GM21529 (cell line): ENCODE measurements at regions not wholly inside any gene's neighbourhood (a gene's known extent, or its start where the extent isn't known, plus 50 kb on each side); places are given as distances from the start of the nearest gene placed in this dataset.

Experiments
- ATAC-seq: cut with Tn5 transposase; IDR thresholded peaks from one replicate; pipeline ENCODE4 v1.9.1; 2021; ENCODE audit not compliant: unreplicated experiment

DNA sequence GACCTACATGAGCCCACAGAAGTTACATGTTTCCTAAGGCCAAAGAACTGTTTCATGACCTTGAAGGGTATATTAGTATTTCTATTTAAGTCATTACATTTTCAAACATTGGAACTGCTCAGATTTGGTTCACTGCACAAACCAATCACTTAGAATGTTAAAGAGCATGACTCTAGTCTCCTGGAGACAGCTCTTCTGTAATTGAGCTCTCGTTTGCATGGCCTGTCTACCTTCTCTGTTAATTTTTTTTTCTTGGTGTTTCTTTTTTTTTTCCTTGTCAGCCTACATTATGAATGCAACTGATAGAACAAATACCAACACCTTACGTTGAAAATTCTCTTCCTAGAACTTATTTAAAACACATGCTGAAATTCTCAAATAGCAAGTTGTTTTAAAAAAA, 860.2 kb upstream of the MAP3K7 start:
- ATAC-seq = peak; percentile 40

DNA sequence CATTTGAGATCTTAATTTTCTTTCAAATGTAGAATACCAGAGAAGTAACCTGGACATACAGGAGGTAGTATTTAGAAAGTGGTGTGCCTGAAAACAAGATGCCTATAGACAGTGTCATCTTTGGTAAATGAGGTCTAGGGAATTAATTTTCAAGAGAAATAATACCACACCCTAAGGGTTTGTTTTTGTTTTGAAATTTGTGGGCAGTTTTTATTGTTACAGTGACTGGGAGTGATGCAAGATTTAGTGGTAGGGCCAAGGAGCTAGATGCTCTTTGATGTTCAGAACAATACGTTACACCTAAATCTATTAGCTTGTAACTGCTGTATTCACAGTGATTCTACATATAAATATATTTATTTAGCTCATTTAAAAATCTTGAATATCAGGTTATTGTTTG, 856.5 kb upstream of the MAP3K7 start:
- no peak for ATAC-seq

DNA sequence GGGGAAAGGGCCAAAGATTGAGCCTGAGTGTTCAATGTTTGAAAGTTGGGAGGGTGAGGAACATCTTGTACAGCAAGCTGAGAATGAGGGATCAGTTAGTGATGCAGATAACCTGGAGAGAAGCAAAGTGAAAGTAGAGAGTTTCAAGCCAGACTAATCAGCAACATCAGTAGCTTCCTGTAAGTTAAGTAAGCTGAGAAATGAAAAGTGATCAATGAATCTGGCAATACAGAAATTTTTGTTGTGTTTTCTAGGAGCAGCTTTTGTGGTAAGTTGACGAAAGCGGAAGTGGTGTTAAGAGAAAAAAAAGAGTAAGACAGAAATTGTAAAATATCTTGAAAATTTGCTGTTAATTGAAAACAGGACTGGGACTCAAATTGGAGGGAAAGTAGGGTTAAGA, 855.5 kb upstream of the MAP3K7 start:
- no peak for ATAC-seq

DNA sequence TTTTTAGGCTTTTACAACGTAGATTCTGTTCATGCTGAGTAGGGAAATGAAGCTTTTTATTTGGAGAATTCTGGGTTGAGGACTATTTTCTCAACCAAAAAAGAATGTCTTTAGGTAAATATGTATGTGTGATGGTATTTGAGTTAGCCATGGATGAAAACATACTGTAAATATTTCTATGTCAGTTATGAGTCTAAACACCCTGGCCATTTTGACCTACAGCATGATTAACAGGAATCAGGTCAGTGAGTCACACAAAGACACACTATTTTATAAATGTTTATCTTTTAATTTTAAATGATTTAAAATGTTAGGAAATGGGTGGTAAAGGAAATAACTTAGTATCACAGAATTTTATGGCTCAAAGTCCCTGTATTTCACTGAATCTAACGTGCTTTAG, 851.7 kb upstream of the MAP3K7 start:
- ATAC-seq = no peak

DNA sequence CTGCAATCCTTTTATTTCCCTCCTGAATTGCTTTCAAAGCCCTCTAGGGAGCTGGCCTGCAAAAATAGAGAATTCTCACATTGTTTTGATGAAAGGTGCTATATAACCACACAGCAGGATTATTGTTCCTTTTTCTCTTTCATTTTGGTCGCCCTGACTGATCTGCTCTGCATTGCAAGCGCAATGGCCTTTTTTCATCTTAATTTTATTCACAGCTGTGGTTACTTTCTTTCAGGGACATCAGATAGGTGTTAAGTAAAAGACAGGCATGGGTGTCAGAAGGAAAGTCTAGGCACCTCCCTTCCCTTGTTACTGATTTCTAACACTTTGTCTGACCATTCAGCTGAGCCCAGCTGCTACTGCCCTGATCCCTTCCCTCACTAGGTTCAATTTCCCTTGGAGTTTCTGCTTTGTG, 850.5 kb upstream of the MAP3K7 start:
- ATAC-seq = no peak

DNA sequence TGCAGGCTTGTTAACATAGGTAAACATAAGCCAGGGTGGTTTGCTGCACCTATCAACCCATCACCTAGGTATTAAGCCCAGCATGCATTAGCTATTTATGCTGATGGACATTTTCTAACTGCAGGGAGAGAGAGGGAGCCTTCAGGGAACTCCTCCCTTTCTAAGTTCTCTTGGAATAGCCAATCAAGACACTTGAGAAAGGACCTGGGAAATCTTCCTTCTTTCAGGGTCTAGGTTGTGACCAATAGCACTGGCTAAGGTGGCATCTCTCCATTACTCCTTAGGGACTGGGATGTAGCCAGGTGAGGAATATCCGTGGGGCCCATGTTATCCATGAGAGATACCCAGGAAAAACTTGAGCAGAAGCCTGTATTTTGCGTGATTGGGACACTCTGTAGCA, 849.6 kb upstream of the MAP3K7 start:
- ATAC-seq = no peak

DNA sequence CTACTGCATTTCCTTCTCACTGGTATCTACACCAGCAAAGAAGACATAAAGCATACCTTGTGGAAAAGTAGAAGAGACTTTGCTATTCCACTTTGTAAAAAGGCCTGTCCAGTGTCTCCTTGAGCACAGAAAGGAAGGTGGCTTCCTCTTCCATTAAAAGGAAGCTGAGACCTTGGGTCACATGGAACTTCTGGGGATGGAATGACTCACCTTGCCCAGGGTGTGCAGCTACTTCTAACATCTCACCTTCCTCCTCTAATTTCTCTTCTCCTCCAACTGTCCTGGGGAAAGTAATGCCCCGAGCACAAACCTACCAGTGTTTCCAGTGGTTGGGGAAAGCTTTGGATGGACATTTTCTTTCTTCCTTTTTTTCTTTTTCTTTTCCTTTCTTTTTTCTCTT, 848.8 kb upstream of the MAP3K7 start:
- ATAC-seq = no peak

DNA sequence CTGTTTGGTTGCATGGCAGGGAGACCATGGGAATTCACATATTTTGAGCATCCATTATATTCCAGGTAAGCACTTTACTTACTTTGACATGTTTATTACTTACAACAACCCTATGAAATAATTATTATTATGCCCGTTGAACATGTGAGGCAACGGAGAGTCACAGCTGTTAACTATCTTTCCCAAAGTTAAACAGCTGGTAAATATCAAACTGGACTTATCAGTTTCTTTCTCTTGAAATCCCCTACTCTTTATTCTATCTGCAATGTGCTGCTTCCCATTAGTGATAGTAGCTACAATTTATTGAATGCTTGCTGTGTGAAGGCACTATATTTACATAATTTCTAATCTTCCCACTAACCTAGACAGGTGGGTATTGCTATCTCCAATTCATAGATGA, 847.7 kb upstream of the MAP3K7 start:
- ATAC-seq = no peak

DNA sequence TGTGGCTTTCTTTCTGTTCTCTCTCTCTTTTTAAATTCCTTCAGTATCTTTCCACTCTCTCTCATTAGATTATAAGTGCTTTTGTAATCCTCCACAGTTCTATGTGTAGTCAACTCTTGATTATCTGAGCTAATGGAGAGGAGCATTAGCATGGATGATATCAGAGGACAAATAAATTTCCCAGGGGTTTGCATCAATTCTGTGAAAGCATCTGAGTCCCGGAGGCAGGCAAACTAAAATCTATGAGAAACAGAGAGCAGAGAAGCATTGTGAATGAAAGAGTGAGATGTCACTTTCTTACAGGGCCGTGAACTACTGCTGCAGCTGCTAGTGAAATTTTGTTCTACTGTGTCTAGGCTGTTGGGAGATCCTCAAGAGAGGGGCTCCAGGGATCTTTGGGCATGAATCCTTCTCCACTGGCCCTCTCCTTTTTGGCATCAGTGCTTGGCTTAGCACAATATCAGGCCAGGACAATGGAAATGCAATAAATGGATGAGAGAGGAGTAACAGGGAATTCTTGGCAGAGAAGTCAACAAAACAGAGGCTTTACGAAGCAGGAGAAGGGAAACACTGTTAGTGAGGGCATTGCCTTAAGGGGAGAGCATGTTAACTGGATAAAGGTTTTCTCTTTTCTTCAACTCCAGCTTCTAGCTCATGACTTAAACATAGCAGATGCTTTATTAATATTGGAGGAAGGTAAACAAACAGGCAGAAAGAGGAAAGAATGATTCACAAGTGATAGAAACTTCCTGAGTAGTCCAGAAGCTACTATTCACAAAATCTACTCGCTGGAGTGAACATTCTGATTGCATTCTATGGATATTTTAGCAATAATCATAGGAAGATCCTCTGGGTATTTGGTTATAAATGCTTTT, 847.0 kb upstream of the MAP3K7 start:
- no peak for ATAC-seq

DNA sequence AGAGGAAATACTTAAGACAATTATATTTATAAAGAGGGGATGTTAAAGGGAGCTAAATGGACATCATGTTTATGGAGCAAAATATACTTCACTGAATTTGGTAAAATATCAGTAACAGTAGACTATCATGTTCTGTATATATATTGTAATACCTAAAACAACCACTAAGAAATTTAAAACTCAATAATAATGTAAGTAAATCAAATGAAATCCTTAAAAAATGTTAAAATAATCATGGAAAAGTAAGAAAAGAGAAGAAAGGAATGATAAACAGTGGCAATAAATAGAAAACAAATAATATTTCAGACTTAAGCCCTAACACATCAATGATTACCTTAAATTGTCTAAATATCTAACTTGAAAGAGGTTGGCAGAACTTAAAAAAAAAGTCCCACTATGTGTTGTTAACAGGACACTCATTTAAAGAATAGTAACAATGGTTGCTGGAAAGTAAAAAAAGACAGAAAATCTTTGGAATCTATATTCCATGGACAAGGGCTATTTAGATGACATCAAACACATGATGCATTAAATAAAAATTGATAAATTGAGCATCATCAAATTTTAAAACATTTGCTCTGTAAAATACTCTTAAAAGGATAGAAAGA, 842.2 kb upstream of the MAP3K7 start:
- ATAC-seq = no peak

DNA sequence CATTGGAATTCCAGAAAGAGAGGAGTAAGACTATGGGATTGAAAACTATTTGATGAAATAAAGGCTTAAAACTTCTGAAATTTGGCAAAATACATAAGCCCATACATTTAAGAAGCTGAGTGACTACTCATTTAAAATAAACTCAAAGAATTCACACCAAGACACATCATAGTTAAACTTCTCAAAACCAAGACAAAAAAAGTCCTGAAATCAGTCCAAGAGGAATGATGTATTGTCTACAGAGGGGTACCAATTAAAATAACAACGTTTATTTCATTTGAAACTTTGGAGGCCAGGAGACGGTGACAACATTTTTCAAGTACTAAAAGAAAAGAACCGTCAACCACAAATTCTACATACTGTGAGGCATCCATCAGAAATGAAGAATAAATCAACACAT, 841.4 kb upstream of the MAP3K7 start:
- no peak for ATAC-seq

DNA sequence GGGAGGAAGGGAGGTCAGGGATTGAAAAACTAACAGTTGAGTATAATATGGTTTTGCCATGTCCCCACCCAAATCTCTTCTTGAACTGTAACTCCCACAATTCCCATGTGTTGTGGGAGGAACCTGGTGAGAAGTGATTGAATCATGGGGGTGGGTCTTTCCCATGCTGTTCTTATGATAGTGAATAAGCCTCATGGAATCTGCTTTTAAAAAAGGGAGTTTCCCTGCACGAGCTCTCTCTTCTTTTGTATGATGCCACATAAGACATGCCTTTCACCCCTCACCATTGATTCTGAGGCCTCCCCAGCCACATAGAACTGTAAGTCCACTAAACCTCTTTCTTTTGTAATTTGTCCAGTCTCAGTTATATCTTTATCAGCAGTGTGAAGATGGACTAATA, 833.4 kb upstream of the MAP3K7 start:
- ATAC-seq = no peak

DNA sequence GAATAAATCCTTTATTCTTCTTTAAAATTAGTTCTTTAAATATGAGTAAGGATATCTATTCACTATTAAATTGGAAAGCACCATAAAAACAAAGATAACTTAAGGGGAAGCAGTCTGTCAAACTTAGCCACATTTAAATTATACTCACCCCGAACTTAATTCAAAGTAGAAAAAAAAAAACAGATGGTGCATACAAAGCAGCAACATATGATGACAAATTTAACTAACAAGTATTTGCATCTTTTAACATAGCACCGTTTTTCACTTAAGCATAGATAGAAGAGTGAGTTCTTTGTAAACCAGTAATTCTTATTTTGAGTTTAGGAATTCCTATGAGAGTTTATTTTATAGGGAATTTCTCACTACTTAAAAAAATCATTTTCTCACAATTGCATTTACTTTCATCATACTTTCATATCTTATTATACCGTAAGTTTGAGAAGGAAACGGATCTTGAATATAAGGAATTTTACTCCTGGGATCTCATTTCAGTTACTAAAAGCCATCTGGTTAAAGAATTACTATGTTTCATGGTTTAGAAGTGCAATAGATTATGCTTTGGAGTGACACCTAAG, 828.2 kb upstream of the MAP3K7 start:
- ATAC-seq = no peak

DNA sequence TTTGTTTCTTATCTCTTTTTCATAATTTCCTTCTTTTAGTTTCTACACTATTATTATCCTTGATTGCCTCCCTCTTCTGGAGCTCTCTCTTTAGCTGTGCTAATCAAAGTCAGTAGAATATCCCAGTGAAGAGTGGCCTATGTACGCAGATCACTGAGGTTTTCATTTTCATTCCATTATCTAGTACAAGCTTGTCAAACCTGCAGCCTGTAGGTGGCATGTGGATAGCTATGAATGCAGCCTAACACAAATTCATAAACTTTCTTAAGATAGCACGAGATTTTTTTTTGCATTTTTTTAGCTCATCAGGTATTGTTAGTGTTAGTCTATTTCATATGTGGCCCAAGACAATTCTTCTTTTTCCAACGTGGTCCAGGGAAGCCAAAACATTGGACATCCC, 825.7 kb upstream of the MAP3K7 start:
- ATAC-seq = no peak

DNA sequence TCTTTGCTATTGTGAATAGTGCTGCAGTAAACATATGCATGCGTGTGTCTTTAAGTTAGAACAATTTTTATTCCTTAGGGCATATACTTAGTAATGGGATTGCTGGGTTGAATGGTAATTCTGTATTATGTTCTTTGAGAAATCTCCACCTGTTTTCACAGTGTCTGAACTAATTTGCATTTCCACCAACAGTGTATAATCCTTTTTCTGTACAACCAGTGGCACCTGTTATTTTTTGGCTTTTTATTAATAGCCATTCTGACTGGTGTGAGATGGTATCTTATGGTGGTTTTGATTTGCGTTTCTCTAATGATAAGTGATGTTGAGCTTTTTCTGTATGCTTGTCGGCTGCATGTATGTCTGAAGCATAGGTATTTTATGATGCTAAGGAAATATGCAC, 820.8 kb upstream of the MAP3K7 start:
- no peak for ATAC-seq

DNA sequence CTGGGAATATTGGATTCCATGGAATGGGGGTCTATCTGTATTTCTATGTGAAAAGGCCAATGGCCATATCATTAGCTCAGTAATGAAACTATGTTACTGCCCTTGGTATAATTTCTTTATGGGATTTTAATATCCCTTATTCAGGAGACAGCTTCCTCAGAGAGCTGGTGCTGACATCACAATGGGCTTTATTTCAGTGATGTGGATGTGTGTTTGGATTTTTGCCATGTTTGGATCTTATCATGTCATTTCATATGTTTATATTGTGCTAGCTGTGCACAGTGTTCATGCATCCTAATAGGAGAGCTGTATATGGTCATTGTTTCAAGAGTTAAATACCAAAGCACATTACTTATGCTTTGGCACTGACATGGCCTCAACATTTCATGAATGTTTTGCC, 806.1 kb upstream of the MAP3K7 start:
- no peak for ATAC-seq

DNA sequence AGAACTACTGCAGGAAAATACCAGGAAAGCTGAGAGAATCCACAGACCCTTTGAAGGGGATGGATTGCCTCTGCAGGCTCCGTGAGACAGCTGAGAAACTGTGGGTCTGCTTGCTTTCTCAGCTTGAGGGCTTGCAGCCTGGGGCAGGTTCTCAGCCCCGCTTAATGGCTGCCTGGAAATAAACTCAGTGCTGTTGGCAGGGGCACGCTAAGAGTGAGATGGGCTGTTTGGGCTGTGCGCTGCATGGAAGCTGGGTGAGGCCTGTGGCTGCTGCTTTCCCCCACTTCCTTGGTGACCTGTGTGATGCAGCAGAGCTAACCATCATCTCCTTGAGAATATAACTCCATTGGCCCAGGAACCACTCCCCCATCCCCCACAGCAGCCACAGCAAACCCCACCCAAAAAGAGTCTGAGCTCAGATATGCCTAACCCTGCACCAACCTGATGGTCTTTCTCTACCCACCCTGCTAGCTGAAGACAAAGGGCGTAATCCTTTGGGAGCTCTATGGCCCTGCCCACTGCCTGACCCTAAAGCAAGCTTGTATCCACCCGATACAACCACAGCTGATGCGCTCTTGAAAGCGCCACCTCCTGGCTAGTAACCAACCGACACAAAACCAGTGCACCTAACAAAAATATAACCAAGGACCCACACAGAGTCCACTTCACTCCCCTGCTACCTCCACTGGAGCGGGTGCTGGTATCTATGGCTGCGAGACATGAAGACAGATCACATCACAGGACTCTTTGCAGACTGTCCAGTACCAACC, 800.6 kb upstream of the MAP3K7 start:
- ATAC-seq = no peak

DNA sequence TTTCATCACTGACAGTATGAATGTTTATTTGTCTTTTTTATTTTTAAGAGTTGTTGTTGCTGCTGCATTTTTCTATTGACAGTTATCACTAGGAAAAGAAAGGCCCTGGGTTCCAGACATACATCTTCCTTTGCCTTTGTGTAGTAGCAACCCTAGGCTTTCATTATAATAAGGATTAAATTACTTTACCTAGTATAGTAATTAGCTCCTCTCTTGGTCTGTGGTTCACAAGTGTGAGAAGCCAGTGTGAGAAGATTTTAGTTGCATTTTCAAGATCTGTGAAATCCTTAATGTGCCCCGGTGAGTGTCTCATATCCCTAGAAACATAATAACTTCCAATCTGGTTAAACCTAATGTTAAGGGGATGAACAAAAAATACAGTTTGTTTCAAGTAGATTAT, 799.3 kb upstream of the MAP3K7 start:
- ATAC-seq = no peak

DNA sequence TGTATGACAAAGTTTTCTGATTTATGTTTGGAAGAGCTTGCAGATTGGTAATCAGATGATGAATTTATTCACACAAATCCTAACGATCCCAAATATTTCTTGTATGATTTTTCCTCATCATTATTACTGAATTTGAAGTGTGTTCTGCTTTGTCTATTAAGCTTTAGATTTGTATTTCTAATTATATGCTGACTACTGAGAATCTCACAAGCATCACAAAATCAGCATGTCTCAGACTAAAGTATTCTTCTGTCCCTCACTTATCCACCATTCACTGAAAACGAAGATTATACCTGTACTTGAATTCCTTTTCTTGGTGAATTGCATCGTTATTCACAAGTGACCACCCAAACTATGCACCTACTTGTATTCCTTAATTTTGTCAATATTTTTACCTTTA, 796.3 kb upstream of the MAP3K7 start:
- ATAC-seq = no peak

DNA sequence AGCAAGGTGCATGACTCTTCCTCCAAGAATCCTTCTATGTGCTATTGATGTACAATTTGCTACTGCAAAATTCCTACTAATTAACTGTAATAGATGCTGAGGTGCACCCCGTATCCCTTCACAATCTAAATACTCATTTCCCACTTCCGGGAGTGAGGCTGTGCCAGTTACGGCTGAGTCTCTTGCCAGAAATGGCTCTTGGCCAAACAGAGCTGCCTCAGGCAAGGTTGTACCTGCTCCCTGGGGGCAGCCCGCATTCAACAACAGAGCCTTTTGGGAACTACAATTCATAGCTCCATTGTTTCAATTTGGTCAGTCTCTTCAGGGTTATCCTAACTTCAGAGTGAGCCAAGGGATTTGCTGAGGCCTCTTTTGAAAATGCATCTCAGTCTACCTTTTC, 789.8 kb upstream of the MAP3K7 start:
- ATAC-seq = no peak

DNA sequence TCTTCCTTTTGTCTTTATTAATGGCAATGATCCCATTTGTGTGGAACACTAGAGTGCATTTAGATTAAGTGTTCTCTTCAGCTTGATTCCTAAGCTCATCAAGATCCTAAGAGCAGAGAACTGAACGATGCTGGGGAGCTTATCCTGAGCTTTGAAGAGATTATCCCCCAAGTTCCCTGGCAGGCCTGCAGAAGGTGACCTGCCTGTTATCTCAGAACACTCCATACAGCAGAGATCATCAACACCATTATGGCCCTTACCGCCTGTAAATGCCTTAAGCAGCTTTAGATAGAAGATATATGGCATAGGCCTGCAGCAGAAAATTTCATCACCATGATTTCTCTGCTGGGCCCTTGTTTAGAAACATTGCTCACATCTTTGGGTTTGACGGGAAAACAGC, 779.9 kb upstream of the MAP3K7 start:
- no peak for ATAC-seq

DNA sequence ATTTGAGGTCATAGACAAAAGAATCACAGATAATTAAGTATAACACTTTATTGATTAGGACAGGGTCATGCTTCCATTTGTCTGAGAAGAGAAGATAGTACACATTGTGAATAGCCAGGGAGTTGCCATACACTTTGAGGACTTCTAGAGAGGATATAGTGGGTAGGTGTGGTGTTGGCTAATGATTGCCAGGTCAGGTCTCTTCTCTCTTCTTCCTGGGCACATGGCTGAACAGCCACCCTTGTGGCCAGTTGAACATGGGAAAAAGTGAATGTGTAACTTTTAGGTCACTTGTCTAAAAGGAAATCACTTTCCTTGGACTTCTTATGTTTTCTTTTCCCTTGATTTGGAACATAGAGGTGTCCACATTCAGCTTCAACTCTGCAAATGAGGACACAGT, 772.1 kb upstream of the MAP3K7 start:
- ATAC-seq = no peak
